ENCODE measurements at regions not wholly inside any gene's neighbourhood (a gene's known extent, or its start where the extent isn't known, plus 50 kb on each side); places are given as distances from the start of the nearest gene placed in this dataset.
"Not testable (repeated sequence)": the region's sequence is repeated elsewhere in the genome, so short reads cannot be mapped to it uniquely, and the experiment has no call there.

GRCh38 chr5:158590746-158591300 is 508.9 kb downstream of the EBF1 start:
- H3K36me3 ChIP-seq = no peaks in the 10 kb centered on the region
- ATAC-seq (ENCODE audit: insufficient number of reproducible peaks, low FRiP score, low read depth) = no peak
- H3K27me3 ChIP-seq (replicated peaks; ENCODE audit: insufficient read depth) = no peaks in the 10 kb centered on the region
- H3K27ac ChIP-seq = peak overlapping the region; percentile 37 to 59
- no peak for TF ChIP-seq CTCF (IDR thresholded peaks at IDR 0.05)
- peak overlapping the region; percentile 27 for H3K4me3 ChIP-seq
- no peak for DNase-seq (ENCODE audit: low spot score)
- H3K4me1 ChIP-seq (ENCODE audit: control insufficient read depth in 1 of 2, low read depth in 2 of 2) = peaks cover 10 to 18% of the 10 kb centered on the region in 2 donors
- no peaks in the 10 kb centered on the region for H3K9me3 ChIP-seq

- no peak for TF ChIP-seq CTCF (IDR thresholded peaks at IDR 0.05)
- H3K27ac ChIP-seq = no peak overlapping the region
- no peaks in the 10 kb centered on the region for H3K27me3 ChIP-seq (replicated peaks; ENCODE audit: insufficient read depth)
- no peak overlapping the region for H3K4me3 ChIP-seq
- no peaks in the 10 kb centered on the region for H3K9me3 ChIP-seq
- no peaks in the 10 kb centered on the region for H3K36me3 ChIP-seq
- no peak for DNase-seq (ENCODE audit: low spot score)
- ATAC-seq (ENCODE audit: insufficient number of reproducible peaks, low FRiP score, low read depth) = no peak
- H3K4me1 ChIP-seq (ENCODE audit: control insufficient read depth in 1 of 2, low read depth in 2 of 2) = peaks cover 10 to 18% of the 10 kb centered on the region in 2 donors
These were observed 509.8 kb downstream of the EBF1 start for GRCh38 chr5:158589939-158590338.

GRCh38 chr5:158588617-158589016 is 511.1 kb downstream of the EBF1 start:
- DNase-seq (ENCODE audit: low spot score) = no peak
- no peaks in the 10 kb centered on the region for H3K27me3 ChIP-seq (replicated peaks; ENCODE audit: insufficient read depth)

GRCh38 chr5:158586054-158586453 is 513.7 kb downstream of the EBF1 start:
- Histone ChIP-seq H3K9me3 (peaks cover 3% of the 10 kb centered on the region), H3K36me3 (no peaks in the 10 kb centered on the region), H3K4me3 (no peak overlapping the region), H3K4me1 (ENCODE audit: control insufficient read depth in 1 of 2, low read depth in 2 of 2) (peaks cover 3 to 9% of the 10 kb centered on the region in 2 donors), H3K27ac (no peak overlapping the region), H3K27me3 (replicated peaks; ENCODE audit: insufficient read depth) (no peaks in the 10 kb centered on the region)
- ATAC-seq (ENCODE audit: insufficient number of reproducible peaks, low FRiP score, low read depth) (no peak), DNase-seq (ENCODE audit: low spot score) (no peak)
- TF ChIP-seq CTCF (IDR thresholded peaks at IDR 0.05) = no peak

More at GRCh38 chr5:158588617-158589016, 511.1 kb downstream of the EBF1 start:
- Histone ChIP-seq H3K36me3 (no peaks in the 10 kb centered on the region), H3K27ac (no peak overlapping the region), H3K4me1 (ENCODE audit: control insufficient read depth in 1 of 2, low read depth in 2 of 2) (peaks cover 10 to 18% of the 10 kb centered on the region in 2 donors), H3K9me3 (no peaks in the 10 kb centered on the region), H3K4me3 (no peak overlapping the region)
- ATAC-seq (ENCODE audit: insufficient number of reproducible peaks, low FRiP score, low read depth) = no peak
- TF ChIP-seq CTCF (IDR thresholded peaks at IDR 0.05) = no peak

GRCh38 chr5:158582669-158583068 is 517.0 kb downstream of the EBF1 start:
- not testable (repeated sequence) for DNase-seq (ENCODE audit: low spot score); H3K27ac ChIP-seq; H3K36me3 ChIP-seq; H3K4me1 ChIP-seq (ENCODE audit: control insufficient read depth in 1 of 2, low read depth in 2 of 2); H3K4me3 ChIP-seq; H3K9me3 ChIP-seq; H3K27me3 ChIP-seq (replicated peaks; ENCODE audit: insufficient read depth); ATAC-seq (ENCODE audit: insufficient number of reproducible peaks, low FRiP score, low read depth)

GRCh38 chr5:158573829-158574228 is 525.9 kb downstream of the EBF1 start:
- H3K4me3 ChIP-seq = no peak overlapping the region
- H3K27me3 ChIP-seq (replicated peaks; ENCODE audit: insufficient read depth) = no peaks in the 10 kb centered on the region
- ATAC-seq (ENCODE audit: insufficient number of reproducible peaks, low FRiP score, low read depth) (no peak), DNase-seq (ENCODE audit: low spot score) (no peak)
- H3K4me1 ChIP-seq (ENCODE audit: control insufficient read depth in 1 of 2, low read depth in 2 of 2) = no peaks in the 10 kb centered on the region
- H3K9me3 ChIP-seq = peaks cover 7% of the 10 kb centered on the region
- H3K27ac ChIP-seq = no peak overlapping the region
- no peak for TF ChIP-seq CTCF (IDR thresholded peaks at IDR 0.05)
- no peaks in the 10 kb centered on the region for H3K36me3 ChIP-seq
